Middle frontal gyrus (tissue), 1 donor: ENCODE measurements at regions not wholly inside any gene's neighbourhood (a gene's known extent, or its start where the extent isn't known, plus 50 kb on each side); places are given as distances from the start of the nearest gene placed in this dataset.
"Not testable (repeated sequence)": the region's sequence is repeated elsewhere in the genome, so short reads cannot be mapped to it uniquely, and the experiment has no call there.

Experiments
- DNase-seq: peaks from one replicate; pipeline ENCODE4 v3.0.0-alpha.2; 2015; ENCODE audit warnings: low spot score; ENCODE audit errors: extremely low spot score

- no peak for DNase-seq
Measured at GRCh38 chr2:67083951-67084350, 313.2 kb upstream of the ETAA1 start.

GRCh38 chr2:67085146-67085545, 312.0 kb upstream of the ETAA1 start:
- no peak for DNase-seq

- no peak for DNase-seq
Measured at GRCh38 chr2:67091681-67092080, 305.5 kb upstream of the ETAA1 start.

GRCh38 chr2:67095121-67095520, 302.0 kb upstream of the ETAA1 start:
- DNase-seq = no peak

- DNase-seq = no peak
Measured at GRCh38 chr2:67096886-67097285, 300.2 kb upstream of the ETAA1 start.

GRCh38 chr2:67103157-67103556, 294.0 kb upstream of the ETAA1 start:
- no peak for DNase-seq

GRCh38 chr2:67108231-67108630, 288.9 kb upstream of the ETAA1 start:
- no peak for DNase-seq

GRCh38 chr2:67124531-67124930, 272.6 kb upstream of the ETAA1 start:
- DNase-seq = no peak

- DNase-seq = no peak
Measured at GRCh38 chr2:67130531-67131256, 266.4 kb upstream of the ETAA1 start.

- DNase-seq = no peak
Measured at GRCh38 chr2:67131257-67131609, 265.9 kb upstream of the ETAA1 start.

- DNase-seq = not testable (repeated sequence)
Measured at GRCh38 chr2:67132441-67132940, 264.6 kb upstream of the ETAA1 start.

GRCh38 chr2:67135208-67135607, 261.9 kb upstream of the ETAA1 start:
- no peak for DNase-seq

- DNase-seq = no peak
Measured at GRCh38 chr2:67137699-67138098, 259.4 kb upstream of the ETAA1 start.

- no peak for DNase-seq
Measured at GRCh38 chr2:67142071-67142470, 255.1 kb upstream of the ETAA1 start.

- DNase-seq = no peak
Measured at GRCh38 chr2:67142741-67143140, 254.4 kb upstream of the ETAA1 start.

- no peak for DNase-seq
Measured at GRCh38 chr2:67145851-67146250, 251.3 kb upstream of the ETAA1 start.

- no peak for DNase-seq
Measured at GRCh38 chr2:67156796-67157195, 240.3 kb upstream of the ETAA1 start.

- no peak for DNase-seq
Measured at GRCh38 chr2:67158718-67159117, 238.4 kb upstream of the ETAA1 start.

- DNase-seq = no peak
Measured at GRCh38 chr2:67159929-67160328, 237.2 kb upstream of the ETAA1 start.

GRCh38 chr2:67164771-67165522, 232.2 kb upstream of the ETAA1 start:
- no peak for DNase-seq

- no peak for DNase-seq
Measured at GRCh38 chr2:67165523-67165990, 231.6 kb upstream of the ETAA1 start.

- DNase-seq = not testable (repeated sequence)
Measured at GRCh38 chr2:67166511-67166910, 230.6 kb upstream of the ETAA1 start.
